ENCODE measurements at regions not wholly inside any gene's neighbourhood (a gene's known extent, or its start where the extent isn't known, plus 50 kb on each side); places are given as distances from the start of the nearest gene placed in this dataset.

DNA sequence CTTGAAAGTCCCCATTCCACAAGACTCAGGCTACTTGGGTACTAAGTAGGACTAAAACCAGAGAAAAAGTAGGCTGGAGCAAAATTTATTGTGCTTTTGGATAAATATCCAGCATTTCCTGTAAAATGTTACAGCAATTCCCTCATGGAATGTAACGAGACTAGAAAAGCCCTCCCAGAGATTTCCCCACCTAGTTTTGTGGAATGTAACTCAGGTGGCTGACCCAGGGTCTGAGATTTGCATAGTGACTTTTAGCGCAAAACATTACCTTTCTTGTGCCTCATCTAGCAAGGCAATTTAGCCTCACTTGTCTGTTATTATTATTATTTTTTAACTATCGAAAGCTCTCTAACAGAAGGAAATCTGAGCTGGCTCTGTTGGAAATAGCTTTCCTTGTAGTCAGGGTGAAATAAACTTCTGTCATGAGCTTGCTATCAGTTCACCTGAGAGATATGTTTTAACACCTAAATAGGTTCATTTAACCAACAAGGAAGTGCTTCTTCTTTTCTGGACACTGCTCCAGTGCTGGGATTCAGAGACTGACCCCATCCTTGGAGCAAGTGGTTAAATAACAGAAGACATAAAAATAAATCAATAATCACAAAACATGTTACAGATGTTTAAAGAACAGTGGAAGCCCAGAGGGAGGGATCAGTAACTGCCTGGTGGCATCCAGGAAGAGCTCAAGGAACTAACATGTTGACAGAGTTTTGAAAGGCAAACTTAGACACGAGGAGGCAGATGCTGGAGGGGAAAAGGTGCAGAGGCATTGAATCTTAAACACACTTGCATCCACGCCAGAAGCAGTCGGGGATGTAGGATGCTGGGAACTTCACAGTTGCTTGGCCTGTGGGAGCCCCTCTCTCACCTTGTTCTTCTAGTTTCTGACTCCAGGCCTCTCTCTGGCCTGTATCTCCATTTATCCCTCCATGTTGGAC lies 68.3 kb upstream of the RHOU start:
- Histone ChIP-seq H3K79me1 (ENCODE audit: insufficient read depth, low read depth, low read length, poor library complexity, severe bottlenecking) (no peaks in the 10 kb centered on the region), H2BK15ac (ENCODE audit: low read depth, low read length) (no peak overlapping the region), H3K27me3 (ENCODE audit: insufficient read depth, low read length) (no peaks in the 10 kb centered on the region), H3K9ac (ENCODE audit: extremely low read depth, insufficient read length, low read length) (no peak overlapping the region), H4K91ac (ENCODE audit: insufficient read length, low read depth, low read length) (no peak overlapping the region), H2AK5ac (ENCODE audit: insufficient read length, low read length) (no peak overlapping the region), H3K4me2 (ENCODE audit: insufficient read depth, insufficient read length, low read length) (no peak overlapping the region), H3K23me2 (ENCODE audit: insufficient read length, low read depth, low read length, poor library complexity, severe bottlenecking) (no peaks in the 10 kb centered on the region), H3K27ac (ENCODE audit: insufficient read length, low read depth, low read length) (no peak overlapping the region), H4K8ac (replicated peaks; ENCODE audit: insufficient read length, low read depth, low read length) (no peak overlapping the region), H3K4ac (ENCODE audit: low read depth, low read length) (no peak overlapping the region), H3K18ac (ENCODE audit: insufficient read length, low read depth, low read length) (no peak overlapping the region), H2AFZ (ENCODE audit: low read length) (no peak overlapping the region), H3K4me1 (ENCODE audit: insufficient read depth, low read length) (no peaks in the 10 kb centered on the region), H2BK12ac (ENCODE audit: insufficient read length, low read depth, low read length) (no peak overlapping the region), H2BK120ac (ENCODE audit: low read depth, low read length, poor library complexity, severe bottlenecking) (no peak overlapping the region), H3K56ac (ENCODE audit: insufficient read length, low read depth, low read length) (no peak overlapping the region), H2BK20ac (ENCODE audit: low read depth, low read length, poor library complexity, severe bottlenecking) (no peak overlapping the region), H3K79me2 (ENCODE audit: insufficient read depth, low read length) (no peaks in the 10 kb centered on the region; the same call in 1 of the 2 replicates), H2BK5ac (ENCODE audit: insufficient read length, low read length) (no peak overlapping the region), H4K5ac (ENCODE audit: insufficient read length, low read depth, low read length) (no peak overlapping the region), H4K20me1 (ENCODE audit: control insufficient read depth, insufficient read depth, insufficient read length) (no peaks in the 10 kb centered on the region), H3K9me3 (ENCODE audit: control insufficient read depth, low read depth, low read length) (no peaks in the 10 kb centered on the region), H3T11ph (ENCODE audit: low read length) (no peak overlapping the region), H3K14ac (ENCODE audit: insufficient read depth, low read length) (no peak overlapping the region), H3K23ac (ENCODE audit: insufficient read length, low read depth, low read length) (no peak overlapping the region)
- DNase-seq: no peak
- no peaks in the 10 kb centered on the region for H3K36me3 Mint-ChIP-seq (ENCODE audit: insufficient read depth in 1 of 3, low read depth in 3 of 3)
- H3K9me3 Mint-ChIP-seq: no peaks in the 10 kb centered on the region
- H3K27ac Mint-ChIP-seq: peak overlapping the region in 1 of 3 experiments; percentile 8; a peak in 1 of 7 replicates
- peaks cover 2% of the 10 kb centered on the region for H3K27me3 Mint-ChIP-seq (ENCODE audit: low read depth)
- WGBS (ENCODE audit: extremely low coverage, insufficient read length, low lambda C conversion rate): no CpG with 5 or more reads among the region's 6 CpGs
- no peak overlapping the region for H3K4me3 Mint-ChIP-seq
- TF ChIP-seq, protein P1, sequence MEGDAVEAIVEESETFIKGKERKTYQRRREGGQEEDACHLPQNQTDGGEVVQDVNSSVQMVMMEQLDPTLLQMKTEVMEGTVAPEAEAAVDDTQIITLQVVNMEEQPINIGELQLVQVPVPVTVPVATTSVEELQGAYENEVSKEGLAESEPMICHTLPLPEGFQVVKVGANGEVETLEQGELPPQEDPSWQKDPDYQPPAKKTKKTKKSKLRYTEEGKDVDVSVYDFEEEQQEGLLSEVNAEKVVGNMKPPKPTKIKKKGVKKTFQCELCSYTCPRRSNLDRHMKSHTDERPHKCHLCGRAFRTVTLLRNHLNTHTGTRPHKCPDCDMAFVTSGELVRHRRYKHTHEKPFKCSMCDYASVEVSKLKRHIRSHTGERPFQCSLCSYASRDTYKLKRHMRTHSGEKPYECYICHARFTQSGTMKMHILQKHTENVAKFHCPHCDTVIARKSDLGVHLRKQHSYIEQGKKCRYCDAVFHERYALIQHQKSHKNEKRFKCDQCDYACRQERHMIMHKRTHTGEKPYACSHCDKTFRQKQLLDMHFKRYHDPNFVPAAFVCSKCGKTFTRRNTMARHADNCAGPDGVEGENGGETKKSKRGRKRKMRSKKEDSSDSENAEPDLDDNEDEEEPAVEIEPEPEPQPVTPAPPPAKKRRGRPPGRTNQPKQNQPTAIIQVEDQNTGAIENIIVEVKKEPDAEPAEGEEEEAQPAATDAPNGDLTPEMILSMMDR (conservative IDR thresholded peaks at IDR 0.05): no peak
- peaks cover 3 to 9% of the 10 kb centered on the region in 2 experiments; a peak in 2 of 4 replicates for H3K4me1 Mint-ChIP-seq
